GM08714 (cell line): ENCODE measurements at regions not wholly inside any gene's neighbourhood (a gene's known extent, or its start where the extent isn't known, plus 50 kb on each side); places are given as distances from the start of the nearest gene placed in this dataset.

Experiments
- H3K4me3 ChIP-seq: fragments of 200-500 bp; sonication (Bioruptor generic); 2 replicates; pipeline ENCODE4 v1.5.1; 2014; ENCODE audit warnings: mild to moderate bottlenecking, low read length, inconsistent platforms
- ZNF274 ChIP-seq: IDR thresholded peaks from 2 replicates; pipeline ENCODE4 v1.6.1; 2012; ENCODE audit warnings: mild to moderate bottlenecking, low read depth, low read length

- no peak overlapping the region for H3K4me3 ChIP-seq
- no peak for TF ChIP-seq ZNF274
Measured at GRCh38 chr11:134512061-134512460, 100.0 kb upstream of the B3GAT1 start.

GRCh38 chr11:134511255-134511654 lies 99.2 kb upstream of the B3GAT1 start:
- no peak overlapping the region for H3K4me3 ChIP-seq
- TF ChIP-seq ZNF274: no peak

- no peak for TF ChIP-seq ZNF274
- H3K4me3 ChIP-seq: no peak overlapping the region
Measured at GRCh38 chr11:134510233-134511040, 98.4 kb upstream of the B3GAT1 start.

GRCh38 chr11:134509381-134510232 lies 97.6 kb upstream of the B3GAT1 start:
- TF ChIP-seq ZNF274: no peak

GRCh38 chr11:134508219-134508990 lies 96.4 kb upstream of the B3GAT1 start:
- H3K4me3 ChIP-seq: no peak overlapping the region

More at GRCh38 chr11:134509381-134510232, 97.6 kb upstream of the B3GAT1 start:
- H3K4me3 ChIP-seq: no peak overlapping the region

GRCh38 chr11:134506046-134506445 lies 94.0 kb upstream of the B3GAT1 start:
- TF ChIP-seq ZNF274: no peak
- no peak overlapping the region for H3K4me3 ChIP-seq

More at GRCh38 chr11:134508219-134508990, 96.4 kb upstream of the B3GAT1 start:
- no peak for TF ChIP-seq ZNF274

- no peak for TF ChIP-seq ZNF274
- no peak overlapping the region for H3K4me3 ChIP-seq
Measured at GRCh38 chr11:134505125-134505524, 93.1 kb upstream of the B3GAT1 start.

GRCh38 chr11:134504146-134504905 lies 92.3 kb upstream of the B3GAT1 start:
- no peak for TF ChIP-seq ZNF274
- H3K4me3 ChIP-seq: no peak overlapping the region

- no peak for TF ChIP-seq ZNF274
- no peak overlapping the region for H3K4me3 ChIP-seq
Measured at GRCh38 chr11:134503596-134503995, 91.6 kb upstream of the B3GAT1 start.

- no peak for TF ChIP-seq ZNF274
Measured at GRCh38 chr11:134503100-134503499, 91.1 kb upstream of the B3GAT1 start.

GRCh38 chr11:134502153-134502550 lies 90.1 kb upstream of the B3GAT1 start:
- no peak overlapping the region for H3K4me3 ChIP-seq
- no peak for TF ChIP-seq ZNF274

More at GRCh38 chr11:134503100-134503499, 91.1 kb upstream of the B3GAT1 start:
- H3K4me3 ChIP-seq: no peak overlapping the region

- no peak for TF ChIP-seq ZNF274
- H3K4me3 ChIP-seq: no peak overlapping the region
Measured at GRCh38 chr11:134501406-134502152, 89.5 kb upstream of the B3GAT1 start.

GRCh38 chr11:134500621-134501020 lies 88.6 kb upstream of the B3GAT1 start:
- no peak overlapping the region for H3K4me3 ChIP-seq
- TF ChIP-seq ZNF274: no peak
